ENCODE measurements at regions not wholly inside any gene's neighbourhood (a gene's known extent, or its start where the extent isn't known, plus 50 kb on each side); places are given as distances from the start of the nearest gene placed in this dataset.
"Not testable (repeated sequence)": the region's sequence is repeated elsewhere in the genome, so short reads cannot be mapped to it uniquely, and the experiment has no call there.

- Mint-ChIP-seq H3K4me1 (ENCODE audit: low read depth, unreplicated experiment) (no peaks in the 10 kb centered on the region), H3K36me3 (ENCODE audit: insufficient read depth, unreplicated experiment) (no peaks in the 10 kb centered on the region), H3K27me3 (ENCODE audit: insufficient read depth, unreplicated experiment) (no peaks in the 10 kb centered on the region), H3K9me3 (ENCODE audit: unreplicated experiment) (no peaks in the 10 kb centered on the region), H3K27ac (ENCODE audit: unreplicated experiment) (no peak overlapping the region), H3K4me3 (ENCODE audit: unreplicated experiment) (no peak overlapping the region)
- no TSS peak for BruUV-seq (replicated peaks)
- Histone ChIP-seq H3K4me1 (no peaks in the 10 kb centered on the region), H3K4me3 (ENCODE audit: low read depth, low read length) (no peak overlapping the region), H3K27me3 (replicated peaks; ENCODE audit: control insufficient read depth, insufficient read depth, low read length) (no peaks in the 10 kb centered on the region), H3K36me3 (ENCODE audit: control insufficient read depth, insufficient read depth, low read length) (no peaks in the 10 kb centered on the region), H3K9me3 (no peaks in the 10 kb centered on the region)
- intact Hi-C loops (cut with micrococcal nuclease; ENCODE audit: unreplicated experiment), result no loop called here
- no peak for DNase-seq
- TF ChIP-seq CTCF (IDR thresholded peaks at IDR 0.05; ENCODE audit: insufficient read depth in 1 of 2, low read depth in 1 of 2, low read length in 1 of 2, severe bottlenecking in 1 of 2, unreplicated experiment in 1 of 2), result no peak
- ChIA-PET CTCF (no interaction called here), POLR2A (no interaction called here)
Observed at GRCh38 chr7:114334989-114335388, 79.6 kb upstream of the FOXP2 start.

GRCh38 chr7:114329458-114329857, 85.2 kb upstream of the FOXP2 start:
- H3K4me1 Mint-ChIP-seq (ENCODE audit: low read depth, unreplicated experiment); H3K27me3 Mint-ChIP-seq (ENCODE audit: insufficient read depth, unreplicated experiment); H3K27ac Mint-ChIP-seq (ENCODE audit: unreplicated experiment); BruUV-seq (replicated peaks); POLR2A ChIA-PET; H3K4me3 ChIP-seq (ENCODE audit: low read depth, low read length); H3K9me3 Mint-ChIP-seq (ENCODE audit: unreplicated experiment); H3K36me3 ChIP-seq (ENCODE audit: control insufficient read depth, insufficient read depth, low read length); H3K27me3 ChIP-seq (replicated peaks; ENCODE audit: control insufficient read depth, insufficient read depth, low read length); DNase-seq; intact Hi-C loops (cut with micrococcal nuclease; ENCODE audit: unreplicated experiment); CTCF ChIA-PET; H3K36me3 Mint-ChIP-seq (ENCODE audit: insufficient read depth, unreplicated experiment); H3K4me1 ChIP-seq; H3K9me3 ChIP-seq; H3K4me3 Mint-ChIP-seq (ENCODE audit: unreplicated experiment): not testable (repeated sequence)

- POLR2A ChIA-PET, result no interaction called here
- Mint-ChIP-seq H3K4me3 (ENCODE audit: unreplicated experiment) (no peak overlapping the region), H3K36me3 (ENCODE audit: insufficient read depth, unreplicated experiment) (peaks cover 6% of the 10 kb centered on the region), H3K27me3 (ENCODE audit: insufficient read depth, unreplicated experiment) (peaks cover 5% of the 10 kb centered on the region), H3K4me1 (ENCODE audit: low read depth, unreplicated experiment) (no peaks in the 10 kb centered on the region), H3K9me3 (ENCODE audit: unreplicated experiment) (no peaks in the 10 kb centered on the region), H3K27ac (ENCODE audit: unreplicated experiment) (no peak overlapping the region)
- Histone ChIP-seq H3K27me3 (replicated peaks; ENCODE audit: control insufficient read depth, insufficient read depth, low read length) (no peaks in the 10 kb centered on the region), H3K4me3 (ENCODE audit: low read depth, low read length) (no peak overlapping the region), H3K9me3 (no peaks in the 10 kb centered on the region), H3K36me3 (ENCODE audit: control insufficient read depth, insufficient read depth, low read length) (no peaks in the 10 kb centered on the region), H3K4me1 (no peaks in the 10 kb centered on the region)
- CTCF ChIA-PET, result no interaction called here
- no peak for DNase-seq
- no TSS peak for BruUV-seq (replicated peaks)
- intact Hi-C loops (cut with micrococcal nuclease; ENCODE audit: unreplicated experiment), result no loop called here
- TF ChIP-seq CTCF (IDR thresholded peaks at IDR 0.05; ENCODE audit: insufficient read depth in 1 of 2, low read depth in 1 of 2, low read length in 1 of 2, severe bottlenecking in 1 of 2, unreplicated experiment in 1 of 2), result no peak
Observed at GRCh38 chr7:114317450-114318098, 97.0 kb upstream of the FOXP2 start.

- Mint-ChIP-seq H3K4me3 (ENCODE audit: unreplicated experiment) (no peak overlapping the region), H3K4me1 (ENCODE audit: low read depth, unreplicated experiment) (no peaks in the 10 kb centered on the region), H3K27me3 (ENCODE audit: insufficient read depth, unreplicated experiment) (peaks cover under 1% of the 10 kb centered on the region), H3K9me3 (ENCODE audit: unreplicated experiment) (no peaks in the 10 kb centered on the region), H3K27ac (ENCODE audit: unreplicated experiment) (no peak overlapping the region), H3K36me3 (ENCODE audit: insufficient read depth, unreplicated experiment) (peaks cover under 1% of the 10 kb centered on the region)
- DNase-seq, result no peak
- no peaks in the 10 kb centered on the region for H3K27me3 ChIP-seq (replicated peaks; ENCODE audit: control insufficient read depth, insufficient read depth, low read length)
- H3K9me3 ChIP-seq, result no peaks in the 10 kb centered on the region
- no peak overlapping the region for H3K4me3 ChIP-seq (ENCODE audit: low read depth, low read length)
- H3K4me1 ChIP-seq, result no peaks in the 10 kb centered on the region
- no peaks in the 10 kb centered on the region for H3K36me3 ChIP-seq (ENCODE audit: control insufficient read depth, insufficient read depth, low read length)
- intact Hi-C loops (cut with micrococcal nuclease; ENCODE audit: unreplicated experiment), result no loop called here
- no TSS peak for BruUV-seq (replicated peaks)
- POLR2A ChIA-PET, result no interaction called here
- no peak for TF ChIP-seq CTCF (IDR thresholded peaks at IDR 0.05; ENCODE audit: insufficient read depth in 1 of 2, low read depth in 1 of 2, low read length in 1 of 2, severe bottlenecking in 1 of 2, unreplicated experiment in 1 of 2)
- CTCF ChIA-PET, result no interaction called here
Observed at GRCh38 chr7:114312649-114313048, 102.0 kb upstream of the FOXP2 start.

All from Caco-2 (cell line).